Neuronal stem cell (in vitro differentiated cells): ENCODE measurements at regions not wholly inside any gene's neighbourhood (a gene's known extent, or its start where the extent isn't known, plus 50 kb on each side); places are given as distances from the start of the nearest gene placed in this dataset.
"Not testable (repeated sequence)": the region's sequence is repeated elsewhere in the genome, so short reads cannot be mapped to it uniquely, and the experiment has no call there.

Source experiments
- DNase-seq: peaks from one replicate; pipeline ENCODE4 v3.0.0-alpha.2; 2013; ENCODE audit warnings: low spot score
- H2AFZ ChIP-seq: one replicate; pipeline ENCODE4 v1.6.1; 2013; ENCODE audit warnings: mild to moderate bottlenecking, low read length, inconsistent platforms
- H2AK5ac ChIP-seq: 2 replicates; pipeline ENCODE4 v1.6.1; 2013; ENCODE audit warnings: low read depth, mild to moderate bottlenecking, inconsistent platforms, low read length, moderate library complexity, mixed read lengths
- H2BK120ac ChIP-seq: 2 replicates; pipeline ENCODE4 v1.6.1; 2013; ENCODE audit warnings: low read depth, mild to moderate bottlenecking, inconsistent platforms, low read length, moderate library complexity, mixed read lengths
- H2BK12ac ChIP-seq: one replicate; pipeline ENCODE4 v1.6.1; 2013; ENCODE audit warnings: low read length, inconsistent platforms
- H2BK15ac ChIP-seq: 2 replicates; pipeline ENCODE4 v1.6.1; 2013; ENCODE audit warnings: mild to moderate bottlenecking, low read length, inconsistent platforms, mixed read lengths
- H2BK5ac ChIP-seq: one replicate; pipeline ENCODE4 v1.6.1; 2013; ENCODE audit warnings: inconsistent platforms, mild to moderate bottlenecking, low read length, moderate library complexity
- H3K14ac ChIP-seq: one replicate; pipeline ENCODE4 v1.6.1; 2013; ENCODE audit warnings: low read length, inconsistent platforms
- H3K18ac ChIP-seq: 2 replicates; pipeline ENCODE4 v1.6.1; 2013; ENCODE audit warnings: low read length, inconsistent platforms
- H3K23ac ChIP-seq: 2 replicates; pipeline ENCODE4 v1.6.1; 2013; ENCODE audit warnings: low read depth, mild to moderate bottlenecking, mixed read lengths, low read length, inconsistent platforms; ENCODE audit not compliant: poor library complexity
- H3K27ac ChIP-seq: replicated peaks from 3 replicates; pipeline ENCODE4 v1.5.1; 2013; ENCODE audit warnings: low read length, inconsistent platforms
- H3K27me3 ChIP-seq, 3 experiments: 2 replicates each; pipeline ENCODE4 v1.6.1; 2013; ENCODE audit warnings: low read length in 3 of 3, mild to moderate bottlenecking in 2 of 3, inconsistent platforms in 1 of 3, low read depth in 1 of 3, mixed read lengths in 1 of 3, moderate library complexity in 1 of 3; ENCODE audit not compliant: control insufficient read depth in 3 of 3, insufficient read depth in 3 of 3
- H3K36me3 ChIP-seq, 2 donors: replicated peaks in 1 of 2; 2 replicates each; pipeline ENCODE4 v1.6.1; 2013; ENCODE audit warnings: low read length in 2 of 2; ENCODE audit not compliant: control insufficient read depth in 2 of 2, insufficient read depth in 2 of 2
- H3K4ac ChIP-seq: 2 replicates; pipeline ENCODE4 v1.6.1; 2013; ENCODE audit warnings: inconsistent platforms, mild to moderate bottlenecking, low read length, moderate library complexity
- H3K4me1 ChIP-seq, 2 donors: 1 replicate in 1 of 2; 2 replicates in 1 of 2; pipeline ENCODE4 v1.6.1; 2013; ENCODE audit warnings: low read length in 2 of 2, low read depth in 1 of 2; ENCODE audit not compliant: control insufficient read depth in 2 of 2, insufficient read depth in 1 of 2
- H3K4me2 ChIP-seq: one replicate; pipeline ENCODE4 v1.6.1; 2013; ENCODE audit warnings: mild to moderate bottlenecking, low read length, inconsistent platforms; ENCODE audit not compliant: insufficient read depth, poor library complexity, severe bottlenecking
- H3K4me3 ChIP-seq, 2 donors: 2 replicates each; pipeline ENCODE4 v1.5.1; 2013; ENCODE audit warnings: low read length in 2 of 2, mild to moderate bottlenecking in 2 of 2, inconsistent platforms in 1 of 2, moderate library complexity in 1 of 2
- H3K79me1 ChIP-seq: one replicate; pipeline ENCODE4 v1.6.1; 2013; ENCODE audit warnings: low read depth, mild to moderate bottlenecking, inconsistent platforms, low read length, moderate library complexity
- H3K9ac ChIP-seq: one replicate; pipeline ENCODE4 v1.6.1; 2013; ENCODE audit warnings: mild to moderate bottlenecking, low read depth, low read length, inconsistent platforms; ENCODE audit not compliant: poor library complexity
- H3K9me3 ChIP-seq, 2 donors: replicated peaks in 1 of 2; 2 replicates each; pipeline versions ENCODE3 to v1.6.1; 2013; ENCODE audit warnings: low read length in 2 of 2, mild to moderate bottlenecking in 2 of 2, inconsistent platforms in 1 of 2, low read depth in 1 of 2, mixed read lengths in 1 of 2, moderate library complexity in 1 of 2; ENCODE audit not compliant: control insufficient read depth in 2 of 2, insufficient read depth in 1 of 2
- H4K8ac ChIP-seq: one replicate; pipeline ENCODE4 v1.6.1; 2013; ENCODE audit warnings: low read depth, mild to moderate bottlenecking, inconsistent platforms, low read length, moderate library complexity
- H4K91ac ChIP-seq: one replicate; pipeline ENCODE4 v1.6.1; 2013; ENCODE audit warnings: low read length, low read depth, mild to moderate bottlenecking, inconsistent platforms; ENCODE audit not compliant: poor library complexity
- WGBS, 2 donors: extraction: QIAGEN DNeasy Blood & Tissue Kit; methylation state at CpG; one replicate each; pipeline ENCODE4 v1.1.7; 2013; ENCODE audit warnings: missing lambda C conversion rate in 2 of 2, mixed read lengths in 1 of 2; ENCODE audit not compliant: insufficient read length in 2 of 2, insufficient replicate concordance in 1 of 2; ENCODE audit errors: extremely low coverage in 2 of 2; 5-methylcytosine and 5-hydroxymethylcytosine counted together

GRCh38 chr1:43018121-43018520 lies 59.5 kb upstream of the SLC2A1 start:
- no peak overlapping the region for H2AK5ac ChIP-seq
- no peak overlapping the region for H3K14ac ChIP-seq
- H3K18ac ChIP-seq: no peak overlapping the region
- no peak overlapping the region for H4K91ac ChIP-seq
- no peaks in the 10 kb centered on the region for H3K9me3 ChIP-seq
- no peak overlapping the region for H3K4ac ChIP-seq
- no peaks in the 10 kb centered on the region for H3K79me1 ChIP-seq
- DNase-seq: no peak
- no peak overlapping the region for H3K27ac ChIP-seq
- H3K27me3 ChIP-seq: no peaks in the 10 kb centered on the region
- H3K23ac ChIP-seq: no peak overlapping the region
- H3K4me1 ChIP-seq: peaks cover 0 to 1% of the 10 kb centered on the region in 2 donors
- no peak overlapping the region for H2BK12ac ChIP-seq
- H2AFZ ChIP-seq: no peak overlapping the region
- no peak overlapping the region for H2BK15ac ChIP-seq
- no CpG with 5 or more reads among the region's 3 CpGs for WGBS, 2 donors
- H3K36me3 ChIP-seq: no peaks in the 10 kb centered on the region
- H3K4me2 ChIP-seq: no peak overlapping the region
- H4K8ac ChIP-seq: no peak overlapping the region
- no peak overlapping the region for H3K9ac ChIP-seq
- no peak overlapping the region for H3K4me3 ChIP-seq
- H2BK120ac ChIP-seq: no peak overlapping the region
- no peak overlapping the region for H2BK5ac ChIP-seq

DNA sequence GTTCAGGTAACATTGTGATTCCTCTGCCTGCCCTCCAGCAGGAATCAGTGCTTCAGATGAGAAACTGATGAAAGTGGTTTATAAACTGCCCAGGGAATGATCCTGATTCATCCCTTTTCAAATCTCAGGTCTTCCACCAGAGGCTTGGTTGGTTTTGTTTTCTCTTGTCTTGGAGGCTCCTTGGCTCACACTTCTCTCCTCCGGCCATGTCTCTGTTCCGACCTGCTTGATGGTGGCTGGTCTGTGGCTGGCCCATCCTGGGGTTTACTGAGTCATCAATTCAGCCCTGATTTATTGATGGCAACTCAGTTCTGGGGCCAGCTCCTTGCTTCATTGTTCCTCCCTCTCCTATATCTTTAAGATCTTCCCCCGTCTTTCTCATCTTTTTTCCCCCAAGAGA lies 56.6 kb upstream of the SLC2A1 start:
- H3K4me3 ChIP-seq: no peak overlapping the region
- H3K4ac ChIP-seq: no peak overlapping the region
- H2AK5ac ChIP-seq: peak overlapping the region; percentile 25
- H3K9me3 ChIP-seq: no peaks in the 10 kb centered on the region
- H3K27ac ChIP-seq: no peak overlapping the region
- H3K18ac ChIP-seq: peak overlapping the region; percentile 83
- H4K91ac ChIP-seq: no peak overlapping the region
- no peaks in the 10 kb centered on the region for H3K36me3 ChIP-seq
- no peaks in the 10 kb centered on the region for H3K79me1 ChIP-seq
- no peak overlapping the region for H2BK15ac ChIP-seq
- H2BK12ac ChIP-seq: no peak overlapping the region
- H3K9ac ChIP-seq: no peak overlapping the region
- no peaks in the 10 kb centered on the region for H3K27me3 ChIP-seq
- peak overlapping the region; percentile 36 for H2AFZ ChIP-seq
- peaks cover 2 to 4% of the 10 kb centered on the region in 2 donors for H3K4me1 ChIP-seq
- no CpG with 5 or more reads among the region's 3 CpGs for WGBS, 2 donors
- no peak overlapping the region for H3K14ac ChIP-seq
- DNase-seq: no peak
- H4K8ac ChIP-seq: no peak overlapping the region
- H2BK120ac ChIP-seq: no peak overlapping the region
- no peak overlapping the region for H3K23ac ChIP-seq
- no peak overlapping the region for H3K4me2 ChIP-seq
- no peak overlapping the region for H2BK5ac ChIP-seq

DNA sequence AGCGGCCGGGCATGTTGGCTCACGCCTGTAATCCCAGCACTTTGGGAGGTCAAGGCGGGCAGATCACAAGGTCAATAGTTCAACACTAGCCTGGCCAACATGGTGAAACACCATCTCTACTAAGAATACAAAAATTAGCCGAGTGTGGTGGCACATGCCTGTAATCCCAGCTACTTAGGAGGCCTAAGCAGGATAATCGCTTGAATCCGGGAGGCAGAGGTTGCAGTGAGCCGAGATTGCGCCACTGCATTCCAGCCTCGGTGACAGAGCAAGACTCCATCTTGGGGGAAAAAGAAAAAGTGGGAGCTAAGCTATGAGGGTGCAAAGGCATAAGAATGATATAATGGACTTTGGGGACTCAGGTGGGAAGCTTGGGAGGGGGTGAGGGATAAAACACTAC lies 55.9 kb upstream of the SLC2A1 start:
- H3K4ac ChIP-seq, H3K36me3 ChIP-seq, H2BK5ac ChIP-seq, H3K4me2 ChIP-seq, H2BK120ac ChIP-seq, H3K79me1 ChIP-seq, H3K27me3 ChIP-seq, H3K9ac ChIP-seq, H2BK15ac ChIP-seq, H3K14ac ChIP-seq, H3K9me3 ChIP-seq, H4K91ac ChIP-seq, H4K8ac ChIP-seq, H2BK12ac ChIP-seq, H3K4me1 ChIP-seq, H3K18ac ChIP-seq, H2AFZ ChIP-seq, H2AK5ac ChIP-seq, H3K4me3 ChIP-seq, H3K23ac ChIP-seq, H3K27ac ChIP-seq, DNase-seq: not testable (repeated sequence)
- no CpG with 5 or more reads among the region's 10 CpGs for WGBS, 2 donors

GRCh38 chr1:43011020-43011419 lies 52.4 kb upstream of the SLC2A1 start:
- Histone ChIP-seq H3K27ac (no peak overlapping the region), H3K4me2 (no peak overlapping the region), H4K91ac (no peak overlapping the region), H3K18ac (peak overlapping the region; percentile 86), H3K4me3 (no peak overlapping the region), H3K79me1 (peaks cover 2% of the 10 kb centered on the region), H2AK5ac (peak overlapping the region; percentile 6), H4K8ac (no peak overlapping the region), H3K9ac (no peak overlapping the region), H3K4ac (no peak overlapping the region), H3K9me3 (no peaks in the 10 kb centered on the region), H2BK15ac (no peak overlapping the region), H3K36me3 (no peaks in the 10 kb centered on the region), H3K14ac (no peak overlapping the region), H3K23ac (no peak overlapping the region), H3K27me3 (no peaks in the 10 kb centered on the region), H2BK12ac (peak overlapping the region; percentile 8), H3K4me1 (peaks cover 19 to 32% of the 10 kb centered on the region in 2 donors), H2AFZ (no peak overlapping the region), H2BK5ac (no peak overlapping the region), H2BK120ac (peak overlapping the region; percentile 92)
- no CpG with 5 or more reads among the region's 3 CpGs for WGBS, 2 donors
- no peak for DNase-seq
